Mesenchymal stem cell (in vitro differentiated cells and primary cell): ENCODE measurements at regions not wholly inside any gene's neighbourhood (a gene's known extent, or its start where the extent isn't known, plus 50 kb on each side); places are given as distances from the start of the nearest gene placed in this dataset.

Experiments
- DNase-seq: peaks from one replicate; pipeline ENCODE4 v3.0.0-alpha.2; 2013
- H2AFZ ChIP-seq: one replicate; pipeline ENCODE4 v1.6.1; 2013; ENCODE audit warnings: low read depth, mild to moderate bottlenecking, control low read depth, inconsistent platforms, low read length, moderate library complexity
- H2AK5ac ChIP-seq: 2 replicates; pipeline ENCODE4 v1.6.1; 2013; ENCODE audit warnings: low read length, moderate library complexity, mild to moderate bottlenecking, inconsistent platforms; ENCODE audit not compliant: severe bottlenecking
- H2BK120ac ChIP-seq: one replicate; pipeline ENCODE4 v1.6.1; 2013; ENCODE audit warnings: low read depth, mild to moderate bottlenecking, inconsistent platforms, low read length, moderate library complexity
- H2BK12ac ChIP-seq, 2 experiments: one replicate each; pipeline ENCODE4 v1.6.1; 2013; ENCODE audit warnings: inconsistent platforms in 2 of 2, low read length in 2 of 2, mild to moderate bottlenecking in 2 of 2, moderate library complexity in 2 of 2, control low read depth in 1 of 2
- H2BK15ac ChIP-seq: one replicate; pipeline ENCODE4 v1.6.1; 2013; ENCODE audit warnings: mild to moderate bottlenecking, low read depth, inconsistent platforms; ENCODE audit not compliant: poor library complexity, severe bottlenecking
- H2BK5ac ChIP-seq: 2 replicates; pipeline ENCODE4 v1.6.1; 2013; ENCODE audit warnings: low read depth, mild to moderate bottlenecking, low read length, control low read depth, inconsistent platforms; ENCODE audit not compliant: poor library complexity, severe bottlenecking
- H3K14ac ChIP-seq, 2 experiments: one replicate each; pipeline ENCODE4 v1.6.1; 2013; ENCODE audit warnings: inconsistent platforms in 2 of 2, low read length in 2 of 2, control low read depth in 1 of 2, mild to moderate bottlenecking in 1 of 2, moderate library complexity in 1 of 2
- H3K18ac ChIP-seq, 2 experiments: one replicate each; pipeline ENCODE4 v1.6.1; 2013; ENCODE audit warnings: inconsistent platforms in 2 of 2, low read length in 2 of 2, control low read depth in 1 of 2, low read depth in 1 of 2, mild to moderate bottlenecking in 1 of 2
- H3K23ac ChIP-seq, 2 experiments: one replicate each; pipeline ENCODE4 v1.6.1; 2013; ENCODE audit warnings: inconsistent platforms in 2 of 2, low read length in 2 of 2, mild to moderate bottlenecking in 2 of 2, moderate library complexity in 2 of 2, control low read depth in 1 of 2
- H3K27ac ChIP-seq: 2 replicates; pipeline ENCODE4 v1.5.1; 2013; ENCODE audit warnings: mild to moderate bottlenecking, moderate library complexity, low read length, control low read depth, inconsistent platforms; ENCODE audit not compliant: poor library complexity, severe bottlenecking
- H3K27me3 ChIP-seq, 2 experiments: 2 replicates each; pipeline versions ENCODE4 v1.6.1 to v1.7.0; 2013; ENCODE audit warnings: low read length in 2 of 2, mild to moderate bottlenecking in 2 of 2, moderate library complexity in 2 of 2, control low read depth in 1 of 2, inconsistent platforms in 1 of 2; ENCODE audit not compliant: control insufficient read depth in 1 of 2, insufficient read depth in 1 of 2
- H3K36me3 ChIP-seq, 2 experiments: 2 replicates each; pipeline versions ENCODE4 v1.6.1 to v1.7.0; 2013; ENCODE audit warnings: low read length in 2 of 2, control low read depth in 1 of 2, inconsistent platforms in 1 of 2, low read depth in 1 of 2, mild to moderate bottlenecking in 1 of 2; ENCODE audit not compliant: insufficient read depth in 2 of 2, control insufficient read depth in 1 of 2
- H3K4ac ChIP-seq, 2 experiments: one replicate each; pipeline ENCODE4 v1.6.1; 2013; ENCODE audit warnings: inconsistent platforms in 2 of 2, low read length in 2 of 2, mild to moderate bottlenecking in 2 of 2, moderate library complexity in 2 of 2, control low read depth in 1 of 2, low read depth in 1 of 2
- H3K4me1 ChIP-seq: 2 replicates; pipeline ENCODE4 v1.6.1; 2013; ENCODE audit warnings: low read depth, low read length, control low read depth; ENCODE audit not compliant: control insufficient read depth, insufficient read depth
- H3K4me2 ChIP-seq: 2 replicates; pipeline ENCODE4 v1.6.1; 2013; ENCODE audit warnings: low read length, mild to moderate bottlenecking, inconsistent platforms; ENCODE audit not compliant: poor library complexity, severe bottlenecking
- H3K4me3 ChIP-seq, 2 experiments: 2 replicates each; pipeline versions ENCODE4 v1.5.1 to v1.7.0; 2013; ENCODE audit warnings: low read length in 2 of 2, mild to moderate bottlenecking in 2 of 2, control low read depth in 1 of 2, low read depth in 1 of 2; ENCODE audit not compliant: insufficient read depth in 1 of 2
- H3K79me1 ChIP-seq: replicated peaks from 2 replicates; pipeline ENCODE4 v1.6.1; 2013; ENCODE audit warnings: mild to moderate bottlenecking, control low read depth, low read length, inconsistent platforms; ENCODE audit not compliant: poor library complexity, severe bottlenecking
- H3K9ac ChIP-seq: 2 replicates; pipeline ENCODE4 v1.7.0; 2013; ENCODE audit warnings: mild to moderate bottlenecking, low read length, moderate library complexity
- H3K9me3 ChIP-seq: 2 replicates; pipeline ENCODE4 v1.7.0; 2013; ENCODE audit warnings: mild to moderate bottlenecking, low read length; ENCODE audit not compliant: control insufficient read depth
- H4K8ac ChIP-seq: one replicate; pipeline ENCODE4 v1.6.1; 2013; ENCODE audit warnings: inconsistent platforms, mild to moderate bottlenecking, low read length, moderate library complexity
- H4K91ac ChIP-seq: one replicate; pipeline ENCODE4 v1.6.1; 2013; ENCODE audit warnings: mild to moderate bottlenecking, low read length, inconsistent platforms
- WGBS: methylation state at CpG from one replicate; pipeline ENCODE4 v1.1.7; 2013; ENCODE audit warnings: mixed read lengths; 5-methylcytosine and 5-hydroxymethylcytosine counted together

GRCh38 chr11:95307286-95307685, 76.3 kb upstream of the SESN3 start:
- Histone ChIP-seq H3K4ac (no peak overlapping the region), H3K27ac (no peak overlapping the region), H2BK120ac (no peak overlapping the region), H3K9me3 (no peaks in the 10 kb centered on the region), H3K4me1 (no peaks in the 10 kb centered on the region), H4K91ac (peak overlapping the region; percentile 50), H3K18ac (no peak overlapping the region), H4K8ac (no peak overlapping the region), H3K4me2 (no peak overlapping the region), H3K79me1 (no peaks in the 10 kb centered on the region), H2BK12ac (no peak overlapping the region), H3K9ac (no peak overlapping the region), H2BK15ac (no peak overlapping the region), H3K23ac (no peak overlapping the region), H3K14ac (no peak overlapping the region), H2AK5ac (no peak overlapping the region), H3K27me3 (peaks cover 0 to 3% of the 10 kb centered on the region in 2 experiments), H3K36me3 (no peaks in the 10 kb centered on the region), H2AFZ (no peak overlapping the region), H3K4me3 (no peak overlapping the region), H2BK5ac (no peak overlapping the region)
- DNase-seq = no peak
- WGBS = 80% methylated on average over 1 of the region's 1 CpG

- Histone ChIP-seq H3K4me3 (no peak overlapping the region), H2AK5ac (no peak overlapping the region), H3K9ac (no peak overlapping the region), H2AFZ (no peak overlapping the region), H3K9me3 (no peaks in the 10 kb centered on the region), H3K4ac (no peak overlapping the region), H4K91ac (no peak overlapping the region), H3K79me1 (no peaks in the 10 kb centered on the region), H2BK15ac (no peak overlapping the region), H2BK120ac (no peak overlapping the region), H2BK12ac (no peak overlapping the region), H2BK5ac (no peak overlapping the region), H3K36me3 (no peaks in the 10 kb centered on the region), H4K8ac (no peak overlapping the region), H3K27ac (no peak overlapping the region), H3K14ac (no peak overlapping the region), H3K18ac (no peak overlapping the region), H3K23ac (no peak overlapping the region), H3K4me1 (no peaks in the 10 kb centered on the region), H3K27me3 (peaks cover 0 to 3% of the 10 kb centered on the region in 2 experiments), H3K4me2 (no peak overlapping the region)
- no peak for DNase-seq
- 100% methylated on average over 1 of the region's 1 CpG for WGBS
Observed at GRCh38 chr11:95306801-95307200, 75.8 kb upstream of the SESN3 start.

GRCh38 chr11:95306123-95306522, 75.1 kb upstream of the SESN3 start:
- H2AFZ ChIP-seq = no peak overlapping the region
- no peak overlapping the region for H3K18ac ChIP-seq
- DNase-seq = no peak
- H3K14ac ChIP-seq = no peak overlapping the region
- no peak overlapping the region for H2AK5ac ChIP-seq
- no peaks in the 10 kb centered on the region for H3K36me3 ChIP-seq
- H3K4ac ChIP-seq = no peak overlapping the region
- H3K23ac ChIP-seq = no peak overlapping the region
- no peaks in the 10 kb centered on the region for H3K4me1 ChIP-seq
- H2BK12ac ChIP-seq = no peak overlapping the region
- H3K27me3 ChIP-seq = peaks cover 0 to 3% of the 10 kb centered on the region in 2 experiments
- H4K91ac ChIP-seq = no peak overlapping the region
- H3K27ac ChIP-seq = no peak overlapping the region
- H2BK5ac ChIP-seq = no peak overlapping the region
- H3K4me2 ChIP-seq = no peak overlapping the region
- no peak overlapping the region for H3K4me3 ChIP-seq
- H2BK120ac ChIP-seq = no peak overlapping the region
- no peak overlapping the region for H2BK15ac ChIP-seq
- 88% methylated on average over 3 of the region's 3 CpGs for WGBS
- H4K8ac ChIP-seq = no peak overlapping the region
- H3K79me1 ChIP-seq = no peaks in the 10 kb centered on the region
- H3K9me3 ChIP-seq = no peaks in the 10 kb centered on the region
- H3K9ac ChIP-seq = no peak overlapping the region

DNA sequence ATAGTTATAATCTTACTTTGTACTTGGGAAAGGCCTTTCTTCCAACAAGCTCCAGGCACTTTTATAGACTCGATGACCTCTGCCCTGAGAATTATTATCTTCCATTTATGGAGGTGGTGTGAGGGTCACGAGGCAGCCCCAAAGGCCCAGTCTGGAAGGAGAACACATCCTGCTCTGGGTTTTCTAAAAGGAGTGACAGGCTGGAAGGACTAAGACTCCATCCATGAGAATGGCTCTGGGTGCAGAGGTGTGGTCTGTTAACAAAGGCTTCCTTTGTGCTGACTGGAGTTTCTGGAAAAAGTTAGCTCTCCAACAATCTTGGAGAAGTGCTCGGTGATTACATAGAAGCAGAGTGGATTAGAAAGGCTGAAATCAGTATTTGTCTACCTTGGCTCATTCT, 74.7 kb upstream of the SESN3 start:
- Histone ChIP-seq H4K8ac (no peak overlapping the region), H3K4me3 (no peak overlapping the region), H2BK15ac (no peak overlapping the region), H3K4me1 (no peaks in the 10 kb centered on the region), H2BK12ac (no peak overlapping the region), H3K9me3 (no peaks in the 10 kb centered on the region), H3K27ac (no peak overlapping the region), H3K18ac (no peak overlapping the region), H3K23ac (no peak overlapping the region), H3K36me3 (no peaks in the 10 kb centered on the region), H3K4me2 (no peak overlapping the region), H3K4ac (no peak overlapping the region), H2AFZ (no peak overlapping the region), H2AK5ac (no peak overlapping the region), H3K27me3 (peaks cover 0 to 3% of the 10 kb centered on the region in 2 experiments), H4K91ac (no peak overlapping the region), H3K79me1 (no peaks in the 10 kb centered on the region), H3K9ac (no peak overlapping the region), H2BK5ac (no peak overlapping the region), H3K14ac (no peak overlapping the region), H2BK120ac (no peak overlapping the region)
- no peak for DNase-seq
- 83% methylated on average over 3 of the region's 3 CpGs for WGBS
